ENCODE measurements at regions not wholly inside any gene's neighbourhood (a gene's known extent, or its start where the extent isn't known, plus 50 kb on each side); places are given as distances from the start of the nearest gene placed in this dataset.

- Mint-ChIP-seq H3K9me3 (no peaks in the 10 kb centered on the region), H3K27me3 (ENCODE audit: insufficient read depth, low read depth, poor library complexity) (peaks cover 1% of the 10 kb centered on the region)
Observed at GRCh38 chr6:27078734-27079357, 168.7 kb upstream of the PRSS16 start.

GRCh38 chr6:27081188-27081587 is 166.3 kb upstream of the PRSS16 start:
- Histone ChIP-seq H3K79me2 (replicated peaks; ENCODE audit: insufficient read depth) (no peaks in the 10 kb centered on the region), H4K20me1 (replicated peaks; ENCODE audit: insufficient read depth) (no peaks in the 10 kb centered on the region), H3K9me2 (ENCODE audit: insufficient read depth) (no peaks in the 10 kb centered on the region), H3K27ac (ENCODE audit: low read depth) (no peak overlapping the region), H3K27me3 (ENCODE audit: insufficient read depth) (no peaks in the 10 kb centered on the region), H3K4me1 (ENCODE audit: insufficient read depth) (no peaks in the 10 kb centered on the region), H2AFZ (no peak overlapping the region), H3K4me2 (no peak overlapping the region), H3K36me3 (ENCODE audit: insufficient read depth) (no peaks in the 10 kb centered on the region), H3K4me3 (no peak overlapping the region), H3F3A (replicated peaks; ENCODE audit: low read depth) (no peaks in the 10 kb centered on the region)
- H3K4me3 Mint-ChIP-seq, result no peak overlapping the region
- H3K4me1 Mint-ChIP-seq, result no peaks in the 10 kb centered on the region; the same call in 2 of the 3 replicates
- ATAC-seq (no peak), DNase-seq (ENCODE audit: low spot score) (no peak)
- no peak overlapping the region for H3K27ac Mint-ChIP-seq
- no peaks in the 10 kb centered on the region for H3K9me3 Mint-ChIP-seq
- H3K36me3 Mint-ChIP-seq (ENCODE audit: low read depth), result no peaks in the 10 kb centered on the region
- H3K27me3 Mint-ChIP-seq (ENCODE audit: insufficient read depth, low read depth, poor library complexity), result peaks cover 1% of the 10 kb centered on the region
- no peak for TF ChIP-seq STAT1 (IDR thresholded peaks at IDR 0.05; ENCODE audit: unreplicated experiment)
- no peak for TF ChIP-seq EZH2 (IDR thresholded peaks at IDR 0.05; ENCODE audit: low read depth, unreplicated experiment)
- TF ChIP-seq EZH2phosphoT487 (IDR thresholded peaks at IDR 0.05; ENCODE audit: unreplicated experiment), result no peak
- no peak for TF ChIP-seq NANOG (IDR thresholded peaks at IDR 0.05; ENCODE audit: borderline replicate concordance)
- no peak for TF ChIP-seq ZNF114 (CRISPR knock-in tag; IDR thresholded peaks at IDR 0.05)
- no peak for TF ChIP-seq REST (IDR thresholded peaks at IDR 0.05; ENCODE audit: unreplicated experiment)
- TF ChIP-seq POLR2AphosphoS5 (IDR thresholded peaks at IDR 0.05; ENCODE audit: low read depth), result no peak

More at GRCh38 chr6:27078734-27079357, 168.7 kb upstream of the PRSS16 start:
- DNase-seq (ENCODE audit: low spot score) (peak; percentile 89), ATAC-seq (peak; percentile 100)
- Mint-ChIP-seq H3K27ac (no peak overlapping the region), H3K4me1 (no peaks in the 10 kb centered on the region; the same call in 2 of the 3 replicates), H3K4me3 (peak overlapping the region; percentile 87), H3K36me3 (ENCODE audit: low read depth) (no peaks in the 10 kb centered on the region)
- Histone ChIP-seq H3K36me3 (ENCODE audit: insufficient read depth) (no peaks in the 10 kb centered on the region), H3K4me1 (ENCODE audit: insufficient read depth) (no peaks in the 10 kb centered on the region), H3F3A (replicated peaks; ENCODE audit: low read depth) (no peaks in the 10 kb centered on the region), H3K27ac (ENCODE audit: low read depth) (no peak overlapping the region), H3K27me3 (ENCODE audit: insufficient read depth) (no peaks in the 10 kb centered on the region), H3K4me3 (peak overlapping the region; percentile 58), H3K9me2 (ENCODE audit: insufficient read depth) (no peaks in the 10 kb centered on the region), H2AFZ (peak overlapping the region; percentile 74), H3K79me2 (replicated peaks; ENCODE audit: insufficient read depth) (no peaks in the 10 kb centered on the region), H3K4me2 (peak overlapping the region; percentile 63), H4K20me1 (replicated peaks; ENCODE audit: insufficient read depth) (no peaks in the 10 kb centered on the region)
- no peak for TF ChIP-seq JUNB (IDR thresholded peaks at IDR 0.05; ENCODE audit: unreplicated experiment)
- peak; percentile 86 to 100 for TF ChIP-seq CTCF (conservative IDR thresholded peaks at IDR 0.05; ENCODE audit: low read depth in 2 of 2)
- TF ChIP-seq POLR2AphosphoS5 (IDR thresholded peaks at IDR 0.05; ENCODE audit: low read depth), result 0 out of 2 replicates have a peak, but pooled peaks have one; percentile 24
- TF ChIP-seq CREB1 (CRISPR knock-in tag; IDR thresholded peaks at IDR 0.05; ENCODE audit: low read depth), result no peak
- TF ChIP-seq EZH2phosphoT487 (IDR thresholded peaks at IDR 0.05; ENCODE audit: unreplicated experiment), result no peak
- TF ChIP-seq EZH2 (IDR thresholded peaks at IDR 0.05; ENCODE audit: low read depth, unreplicated experiment), result no peak
- no peak for TF ChIP-seq ZNF331 (CRISPR knock-in tag; IDR thresholded peaks at IDR 0.05; ENCODE audit: low read depth)
- TF ChIP-seq ETS1 (IDR thresholded peaks at IDR 0.05), result no peak
- no peak for TF ChIP-seq STAT1 (IDR thresholded peaks at IDR 0.05; ENCODE audit: unreplicated experiment)
